HG03469 (cell line): ENCODE measurements at regions not wholly inside any gene's neighbourhood (a gene's known extent, or its start where the extent isn't known, plus 50 kb on each side); places are given as distances from the start of the nearest gene placed in this dataset.
"Not testable (repeated sequence)": the region's sequence is repeated elsewhere in the genome, so short reads cannot be mapped to it uniquely, and the experiment has no call there.

Experiments used
- ATAC-seq: cut with Tn5 transposase; IDR thresholded peaks from one replicate; pipeline ENCODE4 v1.9.1; 2021; ENCODE audit warnings: mild to moderate bottlenecking, moderate library complexity, moderate number of reproducible peaks; ENCODE audit not compliant: unreplicated experiment

GRCh38 chr14:106060276-106060975 lies 534.0 kb downstream of the TMEM121 start:
- ATAC-seq: no peak

- not testable (repeated sequence) for ATAC-seq
Measured at GRCh38 chr14:106061877-106062500, 535.6 kb downstream of the TMEM121 start.

GRCh38 chr14:106062502-106063272 lies 536.3 kb downstream of the TMEM121 start:
- no peak for ATAC-seq

GRCh38 chr14:106067935-106068334 lies 541.6 kb downstream of the TMEM121 start:
- ATAC-seq: no peak

- no peak for ATAC-seq
Measured at GRCh38 chr14:106069804-106070625, 543.6 kb downstream of the TMEM121 start.

GRCh38 chr14:106080922-106081321 lies 554.5 kb downstream of the TMEM121 start:
- ATAC-seq: no peak

- ATAC-seq: not testable (repeated sequence)
Measured at GRCh38 chr14:106081721-106082120, 555.3 kb downstream of the TMEM121 start.

GRCh38 chr14:106083082-106083481 lies 556.7 kb downstream of the TMEM121 start:
- no peak for ATAC-seq

- no peak for ATAC-seq
Measured at GRCh38 chr14:106087837-106088236, 561.5 kb downstream of the TMEM121 start.

GRCh38 chr14:106088860-106089259 lies 562.5 kb downstream of the TMEM121 start:
- not testable (repeated sequence) for ATAC-seq

- ATAC-seq: no peak
Measured at GRCh38 chr14:106094654-106095189, 568.3 kb downstream of the TMEM121 start.

GRCh38 chr14:106107703-106108102 lies 581.3 kb downstream of the TMEM121 start:
- no peak for ATAC-seq

GRCh38 chr14:106109337-106109736 lies 583.0 kb downstream of the TMEM121 start:
- no peak for ATAC-seq

- ATAC-seq: no peak
Measured at GRCh38 chr14:106115401-106115800, 589.0 kb downstream of the TMEM121 start.

GRCh38 chr14:106116339-106116930 lies 590.1 kb downstream of the TMEM121 start:
- not testable (repeated sequence) for ATAC-seq

- ATAC-seq: no peak
Measured at GRCh38 chr14:106120101-106120500, 593.7 kb downstream of the TMEM121 start.

GRCh38 chr14:106129274-106129673 lies 602.9 kb downstream of the TMEM121 start:
- ATAC-seq: no peak

- ATAC-seq: not testable (repeated sequence)
Measured at GRCh38 chr14:106129904-106130661, 603.7 kb downstream of the TMEM121 start.

- ATAC-seq: not testable (repeated sequence)
Measured at GRCh38 chr14:106133126-106133525, 606.7 kb downstream of the TMEM121 start.
